Smooth muscle cell (in vitro differentiated cells): ENCODE measurements at regions not wholly inside any gene's neighbourhood (a gene's known extent, or its start where the extent isn't known, plus 50 kb on each side); places are given as distances from the start of the nearest gene placed in this dataset.
"Not testable (repeated sequence)": the region's sequence is repeated elsewhere in the genome, so short reads cannot be mapped to it uniquely, and the experiment has no call there.

Experiments
- DNase-seq: peaks from one replicate; lab custom pipeline; 2025; ENCODE audit not compliant: unreplicated experiment; lab: John Stamatoyannopoulos, UW
- H2AFZ ChIP-seq: fragments of 200-600 bp; sonication (generic); 2 replicates; pipeline ENCODE4 v1.6.0; 2016; ENCODE audit warnings: antibody characterized with exemption, low read depth, mild to moderate bottlenecking
- H3F3A ChIP-seq: fragments of 200-600 bp; sonication (generic); 2 replicates; pipeline ENCODE4 v1.6.0; 2017; ENCODE audit warnings: antibody characterized with exemption, low read depth
- H3K27ac ChIP-seq: fragments of 200-600 bp; sonication (generic); 2 replicates; pipeline ENCODE4 v1.5.1; 2016; ENCODE audit warnings: low read depth, mild to moderate bottlenecking
- H3K27me3 ChIP-seq: fragments of 200-600 bp; sonication (generic); 2 replicates; pipeline ENCODE4 v1.6.1; 2016; ENCODE audit warnings: low read depth, mild to moderate bottlenecking
- H3K36me3 ChIP-seq: fragments of 200-600 bp; sonication (generic); 2 replicates; pipeline ENCODE4 v1.5.1; 2016; ENCODE audit warnings: low read depth
- H3K4me1 ChIP-seq: fragments of 200-600 bp; sonication (generic); 2 replicates; pipeline ENCODE4 v1.5.1; 2016; ENCODE audit warnings: low read depth
- H3K4me2 ChIP-seq: fragments of 200-600 bp; sonication (generic); 2 replicates; pipeline ENCODE4 v1.6.0; 2016; ENCODE audit warnings: mild to moderate bottlenecking
- H3K4me3 ChIP-seq: fragments of 200-600 bp; sonication (generic); 2 replicates; pipeline ENCODE4 v1.5.1; 2016; ENCODE audit warnings: mild to moderate bottlenecking
- H3K79me2 ChIP-seq: fragments of 200-600 bp; sonication (generic); 2 replicates; pipeline ENCODE4 v1.6.0; 2016; ENCODE audit warnings: low read depth, mild to moderate bottlenecking
- H3K9ac ChIP-seq: fragments of 200-600 bp; sonication (generic); 2 replicates; pipeline ENCODE4 v1.6.0; 2016; ENCODE audit warnings: low read depth
- H3K9me3 ChIP-seq: fragments of 200-600 bp; sonication (generic); replicated peaks from 2 replicates; pipeline ENCODE4 v1.5.1; 2016; ENCODE audit warnings: low read depth
- H4K20me1 ChIP-seq: fragments of 200-600 bp; sonication (generic); 2 replicates; pipeline ENCODE4 v1.6.0; 2016; ENCODE audit warnings: low read depth
- WGBS: methylation state at CpG from one replicate; pipeline ENCODE4 v1.1.7; 2016; ENCODE audit warnings: low lambda C conversion rate; 5-methylcytosine and 5-hydroxymethylcytosine counted together
- TF ChIP-seq, protein P1 (sequence below): fragments of 200-600 bp; sonication (generic); IDR thresholded peaks from 2 replicates; pipeline ENCODE4 v1.5.1; 2017; ENCODE audit warnings: borderline replicate concordance, mild to moderate bottlenecking, antibody characterized with exemption; ENCODE audit not compliant: insufficient read depth, poor library complexity, severe bottlenecking

- H3K4me1 ChIP-seq, H3K4me2 ChIP-seq, H2AFZ ChIP-seq, H3K4me3 ChIP-seq, H3K27ac ChIP-seq, H3K27me3 ChIP-seq, H3F3A ChIP-seq, H3K9ac ChIP-seq, H3K36me3 ChIP-seq, DNase-seq, H3K9me3 ChIP-seq: not testable (repeated sequence)
- 96% methylated on average over 12 of the region's 12 CpGs for WGBS
- Histone ChIP-seq H4K20me1 (peaks cover 16% of the 10 kb centered on the region), H3K79me2 (peaks cover 30% of the 10 kb centered on the region)
These were observed 93.2 kb upstream of the RPH3AL start, which contains the start of gene RFLNB for GRCh38 chr17:445839-446238. TSS of gene RFLNB (minus strand) at chr17:445939.

DNA sequence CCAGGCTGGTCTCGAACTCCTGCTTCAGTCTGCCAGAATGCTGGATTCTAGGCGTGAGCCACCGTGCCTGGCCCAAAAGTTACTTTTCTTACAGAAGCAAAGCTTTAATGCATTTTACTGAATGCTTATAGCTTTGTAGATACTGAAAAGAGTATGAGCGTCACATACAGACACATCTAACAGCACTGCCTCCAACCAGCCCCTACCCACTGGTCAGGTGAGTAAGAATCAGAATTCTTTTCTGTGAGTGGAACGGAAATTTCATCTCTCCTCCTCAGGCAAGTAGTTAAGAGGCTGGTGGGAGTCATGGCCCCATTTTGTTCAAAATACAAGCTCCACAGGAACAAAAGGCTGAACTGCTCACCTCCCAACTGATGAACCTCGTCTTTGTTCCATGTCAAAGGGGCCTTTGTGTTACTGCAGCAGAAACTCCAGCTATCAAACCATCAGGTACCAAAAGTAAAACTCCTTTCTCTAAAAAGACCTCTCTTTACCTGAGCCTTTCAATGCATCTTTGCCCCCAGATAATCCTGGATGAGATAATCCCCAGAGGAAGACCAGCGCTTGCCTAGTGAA, 92.4 kb upstream of the RPH3AL start:
- Histone ChIP-seq H3K4me1 (peaks cover 5% of the 10 kb centered on the region), H3K4me3 (no peak overlapping the region), H3F3A (no peaks in the 10 kb centered on the region), H3K9ac (no peak overlapping the region), H3K79me2 (peaks cover 30% of the 10 kb centered on the region), H3K4me2 (no peak overlapping the region), H3K27me3 (no peaks in the 10 kb centered on the region), H3K9me3 (no peaks in the 10 kb centered on the region), H3K27ac (no peak overlapping the region), H3K36me3 (no peaks in the 10 kb centered on the region), H4K20me1 (peaks cover 16% of the 10 kb centered on the region), H2AFZ (no peak overlapping the region)
- WGBS, result 95% methylated on average over 7 of the region's 7 CpGs
- DNase-seq, result no peak
- TF ChIP-seq, protein P1, sequence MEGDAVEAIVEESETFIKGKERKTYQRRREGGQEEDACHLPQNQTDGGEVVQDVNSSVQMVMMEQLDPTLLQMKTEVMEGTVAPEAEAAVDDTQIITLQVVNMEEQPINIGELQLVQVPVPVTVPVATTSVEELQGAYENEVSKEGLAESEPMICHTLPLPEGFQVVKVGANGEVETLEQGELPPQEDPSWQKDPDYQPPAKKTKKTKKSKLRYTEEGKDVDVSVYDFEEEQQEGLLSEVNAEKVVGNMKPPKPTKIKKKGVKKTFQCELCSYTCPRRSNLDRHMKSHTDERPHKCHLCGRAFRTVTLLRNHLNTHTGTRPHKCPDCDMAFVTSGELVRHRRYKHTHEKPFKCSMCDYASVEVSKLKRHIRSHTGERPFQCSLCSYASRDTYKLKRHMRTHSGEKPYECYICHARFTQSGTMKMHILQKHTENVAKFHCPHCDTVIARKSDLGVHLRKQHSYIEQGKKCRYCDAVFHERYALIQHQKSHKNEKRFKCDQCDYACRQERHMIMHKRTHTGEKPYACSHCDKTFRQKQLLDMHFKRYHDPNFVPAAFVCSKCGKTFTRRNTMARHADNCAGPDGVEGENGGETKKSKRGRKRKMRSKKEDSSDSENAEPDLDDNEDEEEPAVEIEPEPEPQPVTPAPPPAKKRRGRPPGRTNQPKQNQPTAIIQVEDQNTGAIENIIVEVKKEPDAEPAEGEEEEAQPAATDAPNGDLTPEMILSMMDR, result no peak

DNA sequence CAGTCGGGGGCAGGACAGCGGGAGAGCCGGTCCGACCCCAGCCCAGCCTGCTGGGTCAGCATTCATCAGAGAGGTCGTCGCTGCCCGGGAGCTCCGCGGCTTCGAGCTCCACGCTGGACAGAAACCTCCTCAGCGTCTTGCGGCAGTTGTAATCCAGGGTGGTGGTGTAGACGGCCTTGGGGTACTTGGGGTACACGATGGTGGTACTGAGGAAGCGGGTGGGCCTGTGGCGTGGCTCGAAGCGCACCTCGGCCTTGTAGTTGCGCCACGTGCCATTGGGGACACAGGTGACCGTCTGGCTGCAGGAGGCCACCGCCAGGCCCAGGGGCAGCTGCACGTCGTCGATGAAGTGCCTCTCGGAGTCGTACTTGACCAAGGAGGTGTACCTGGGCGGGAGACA, 90.5 kb upstream of the RPH3AL start:
- Histone ChIP-seq H3F3A (no peaks in the 10 kb centered on the region), H2AFZ (no peak overlapping the region), H3K79me2 (peaks cover 30% of the 10 kb centered on the region), H3K27ac (no peak overlapping the region), H3K27me3 (no peaks in the 10 kb centered on the region), H3K36me3 (no peaks in the 10 kb centered on the region), H3K9me3 (no peaks in the 10 kb centered on the region), H3K4me3 (no peak overlapping the region), H3K9ac (no peak overlapping the region), H4K20me1 (peaks cover 16% of the 10 kb centered on the region), H3K4me2 (no peak overlapping the region), H3K4me1 (peaks cover 5% of the 10 kb centered on the region)
- WGBS, result 96% methylated on average over 30 of the region's 30 CpGs
- no peak for DNase-seq
- TF ChIP-seq, protein P1, result no peak

- Histone ChIP-seq H3K27me3 (no peaks in the 10 kb centered on the region), H3K4me3 (no peak overlapping the region), H2AFZ (no peak overlapping the region), H3K4me2 (no peak overlapping the region), H3K36me3 (no peaks in the 10 kb centered on the region), H3K79me2 (peaks cover 15% of the 10 kb centered on the region), H3K9ac (no peak overlapping the region), H3K9me3 (no peaks in the 10 kb centered on the region), H3F3A (no peaks in the 10 kb centered on the region), H3K4me1 (peaks cover 5% of the 10 kb centered on the region), H4K20me1 (peaks cover 3% of the 10 kb centered on the region), H3K27ac (no peak overlapping the region)
- DNase-seq, result no peak
- 97% methylated on average over 38 of the region's 41 CpGs for WGBS
- TF ChIP-seq, protein P1, result no peak
These were observed 88.7 kb upstream of the RPH3AL start for GRCh38 chr17:441155-441950.
